ENCODE measurements at regions not wholly inside any gene's neighbourhood (a gene's known extent, or its start where the extent isn't known, plus 50 kb on each side); places are given as distances from the start of the nearest gene placed in this dataset.

GRCh38 chr18:54020966-54021365 lies 203.5 kb downstream of the MBD2 start:
- no peak for FAIRE-seq
- no peak for DNase-seq (ENCODE audit: low spot score)

- DNase-seq (ENCODE audit: low spot score) (no peak), FAIRE-seq (no peak)
Measured at GRCh38 chr18:54020156-54020745, 204.2 kb downstream of the MBD2 start.

GRCh38 chr18:54019641-54020040 lies 204.8 kb downstream of the MBD2 start:
- FAIRE-seq (no peak), DNase-seq (ENCODE audit: low spot score) (no peak)

GRCh38 chr18:54013452-54013851 lies 211.0 kb downstream of the MBD2 start:
- DNase-seq (ENCODE audit: low spot score) (no peak), FAIRE-seq (no peak)

- DNase-seq (ENCODE audit: low spot score) (no peak), FAIRE-seq (no peak)
Measured at GRCh38 chr18:54004828-54005227, 219.6 kb downstream of the MBD2 start.

- no peak for FAIRE-seq
- no peak for DNase-seq (ENCODE audit: low spot score)
Measured at GRCh38 chr18:54003195-54003594, 221.3 kb downstream of the MBD2 start.

GRCh38 chr18:53997064-53997463 lies 227.4 kb downstream of the MBD2 start:
- FAIRE-seq (no peak), DNase-seq (ENCODE audit: low spot score) (no peak)

GRCh38 chr18:53994016-53994415 lies 230.5 kb downstream of the MBD2 start:
- no peak for DNase-seq (ENCODE audit: low spot score)

GRCh38 chr18:53991805-53992204 lies 232.7 kb downstream of the MBD2 start:
- DNase-seq (ENCODE audit: low spot score) (peak; percentile 41), FAIRE-seq (peak; percentile 78)

More at GRCh38 chr18:53994016-53994415, 230.5 kb downstream of the MBD2 start:
- FAIRE-seq: no peak

GRCh38 chr18:53991202-53991601 lies 233.3 kb downstream of the MBD2 start:
- DNase-seq (ENCODE audit: low spot score) (peak; percentile 92), FAIRE-seq (peak; percentile 96)

GRCh38 chr18:53990485-53990884 lies 234.0 kb downstream of the MBD2 start:
- FAIRE-seq: no peak
- no peak for DNase-seq (ENCODE audit: low spot score)

- no peak for FAIRE-seq
- DNase-seq (ENCODE audit: low spot score): peak; percentile 7
Measured at GRCh38 chr18:53984021-53984420, 240.4 kb downstream of the MBD2 start.

- FAIRE-seq (no peak), DNase-seq (ENCODE audit: low spot score) (peak; percentile 41)
Measured at GRCh38 chr18:53971331-53971730, 253.1 kb downstream of the MBD2 start.

- FAIRE-seq: no peak
Measured at GRCh38 chr18:53952700-53953099, 271.8 kb downstream of the MBD2 start.

GRCh38 chr18:53950545-53950944 lies 273.9 kb downstream of the MBD2 start:
- FAIRE-seq: no peak
- no peak for DNase-seq (ENCODE audit: low spot score)

More at GRCh38 chr18:53952700-53953099, 271.8 kb downstream of the MBD2 start:
- DNase-seq (ENCODE audit: low spot score): no peak

GRCh38 chr18:53948991-53949390 lies 275.5 kb downstream of the MBD2 start:
- DNase-seq (ENCODE audit: low spot score) (no peak), FAIRE-seq (no peak)

- DNase-seq (ENCODE audit: low spot score) (peak; percentile 70), FAIRE-seq (peak; percentile 77)
Measured at GRCh38 chr18:53947092-53947640, 277.3 kb downstream of the MBD2 start.

- DNase-seq (ENCODE audit: low spot score): peak; percentile 84
Measured at GRCh38 chr18:53946594-53946993, 277.9 kb downstream of the MBD2 start.

GRCh38 chr18:53944721-53945120 lies 279.7 kb downstream of the MBD2 start:
- FAIRE-seq (no peak), DNase-seq (ENCODE audit: low spot score) (no peak)

More at GRCh38 chr18:53946594-53946993, 277.9 kb downstream of the MBD2 start:
- FAIRE-seq: peak; percentile 93

GRCh38 chr18:53943326-53943860 lies 281.1 kb downstream of the MBD2 start:
- no peak for FAIRE-seq
- DNase-seq (ENCODE audit: low spot score): no peak

- DNase-seq (ENCODE audit: low spot score) (peak; percentile 39), FAIRE-seq (no peak)
Measured at GRCh38 chr18:53941601-53942338, 282.7 kb downstream of the MBD2 start.

- no peak for FAIRE-seq
Measured at GRCh38 chr18:53937037-53937436, 287.4 kb downstream of the MBD2 start.

More at GRCh38 chr18:53937037-53937436, 287.4 kb downstream of the MBD2 start:
- no peak for DNase-seq (ENCODE audit: low spot score)
